CD4-positive, CD25-positive, alpha-beta regulatory T cell (primary cell): ENCODE measurements at regions not wholly inside any gene's neighbourhood (a gene's known extent, or its start where the extent isn't known, plus 50 kb on each side); places are given as distances from the start of the nearest gene placed in this dataset.

Experiments used
- ATAC-seq, 2 donors: fragments of 150-1000 bp; cut with Tn5 transposase; one replicate each; pipeline ENCODE4 v1.10.0; 2021; ENCODE audit warnings: low read depth in 2 of 2, moderate number of reproducible peaks in 2 of 2, moderate library complexity in 1 of 2
- DNase-seq, 3 donors: peaks; one replicate each; pipeline versions ENCODE4 v3.0.0 to v3.0.0-alpha.2; 2012 to 2022; ENCODE audit warnings: mixed read lengths in 1 of 3
- H3K27ac ChIP-seq: one replicate; pipeline ENCODE4 v1.7.0; 2013; ENCODE audit warnings: mild to moderate bottlenecking, low read length; ENCODE audit not compliant: insufficient read depth, poor library complexity, severe bottlenecking
- H3K27me3 ChIP-seq: one replicate; pipeline ENCODE4 v1.7.0; 2013; ENCODE audit warnings: low read length; ENCODE audit not compliant: control insufficient read depth, insufficient read depth
- H3K36me3 ChIP-seq: one replicate; pipeline ENCODE4 v1.7.0; 2013; ENCODE audit warnings: mild to moderate bottlenecking, low read length, moderate library complexity; ENCODE audit not compliant: control insufficient read depth, insufficient read depth
- H3K4me1 ChIP-seq: 2 replicates; pipeline ENCODE4 v1.7.0; 2013; ENCODE audit warnings: mild to moderate bottlenecking, low read length; ENCODE audit not compliant: insufficient read depth, control insufficient read depth, poor library complexity, severe bottlenecking
- H3K4me3 ChIP-seq: one replicate; pipeline ENCODE4 v1.7.0; 2013; ENCODE audit warnings: low read depth, mild to moderate bottlenecking, low read length, moderate library complexity
- H3K9me3 ChIP-seq, 2 experiments: 1 replicate in 1 of 2; 2 replicates in 1 of 2; pipeline ENCODE4 v1.7.0; 2013; ENCODE audit warnings: low read length in 2 of 2, mild to moderate bottlenecking in 1 of 2, moderate library complexity in 1 of 2; ENCODE audit not compliant: control insufficient read depth in 2 of 2
- H3K27ac Mint-ChIP-seq, 3 donors: one replicate each; pipeline ENCODE4 v1.8.0; 2020 to 2022; ENCODE audit warnings: mild to moderate bottlenecking in 3 of 3, mixed read lengths in 3 of 3, moderate library complexity in 2 of 3
- H3K27me3 Mint-ChIP-seq: one replicate; pipeline ENCODE4 v1.8.0; 2022; ENCODE audit warnings: mild to moderate bottlenecking, mixed read lengths
- H3K36me3 Mint-ChIP-seq: one replicate; pipeline ENCODE4 v1.8.0; 2020; ENCODE audit warnings: mixed read lengths
- H3K4me1 Mint-ChIP-seq, 4 donors: one replicate each; pipeline ENCODE4 v1.8.0; 2020 to 2022; ENCODE audit warnings: mixed read lengths in 4 of 4, mild to moderate bottlenecking in 1 of 4
- H3K4me3 Mint-ChIP-seq, 4 donors: one replicate each; pipeline ENCODE4 v1.8.0; 2020 to 2022; ENCODE audit warnings: mild to moderate bottlenecking in 4 of 4, mixed read lengths in 4 of 4, moderate library complexity in 3 of 4
- H3K9me3 Mint-ChIP-seq, 7 donors: one replicate each; pipeline ENCODE4 v1.8.0; 2020 to 2022; ENCODE audit warnings: mixed read lengths in 7 of 7, mild to moderate bottlenecking in 3 of 7, moderate library complexity in 2 of 7

DNA sequence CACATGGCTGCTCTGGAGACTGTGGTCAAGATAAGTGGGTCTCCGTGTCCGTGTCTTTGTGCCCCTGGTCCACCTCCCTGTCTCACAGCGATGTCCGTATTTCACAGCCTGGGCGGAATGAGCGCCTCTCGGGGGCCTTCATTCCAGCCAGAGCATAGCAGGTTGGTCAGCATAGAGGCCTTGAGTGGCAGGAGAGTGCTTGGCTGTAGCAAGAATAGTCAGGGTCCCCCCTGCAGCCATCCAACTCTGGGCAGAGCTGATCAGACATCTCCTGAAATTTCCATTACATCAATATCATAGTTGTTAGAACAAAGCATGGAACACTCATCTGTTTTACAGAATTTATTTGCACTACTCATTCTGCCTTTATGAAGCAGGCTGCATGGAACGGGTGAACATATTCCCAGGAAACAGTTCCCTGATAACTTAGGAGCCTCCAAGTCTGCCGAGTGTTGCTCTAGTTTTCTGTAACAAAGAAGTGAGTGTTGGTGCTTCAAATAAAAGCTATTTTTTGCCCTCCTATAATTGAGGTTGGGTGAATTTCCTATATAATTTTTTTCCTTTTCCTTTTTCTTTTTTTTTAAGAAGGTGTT is 255.3 kb downstream of the INHBA start:
- H3K36me3 Mint-ChIP-seq = no peaks in the 10 kb centered on the region
- no peaks in the 10 kb centered on the region for H3K4me1 Mint-ChIP-seq
- no peak overlapping the region for H3K27ac ChIP-seq
- H3K9me3 Mint-ChIP-seq = peaks cover 1 to 28% (median 8%) of the 10 kb centered on the region in 7 donors
- H3K4me3 ChIP-seq = no peak overlapping the region
- peaks cover 0 to 3% of the 10 kb centered on the region in 2 experiments for H3K9me3 ChIP-seq
- no peaks in the 10 kb centered on the region for H3K27me3 ChIP-seq
- ATAC-seq (no peak), DNase-seq (no peak)
- H3K27me3 Mint-ChIP-seq = no peaks in the 10 kb centered on the region
- H3K4me3 Mint-ChIP-seq = no peak overlapping the region
- H3K36me3 ChIP-seq = no peaks in the 10 kb centered on the region
- H3K4me1 ChIP-seq = no peaks in the 10 kb centered on the region
- no peak overlapping the region for H3K27ac Mint-ChIP-seq

DNA sequence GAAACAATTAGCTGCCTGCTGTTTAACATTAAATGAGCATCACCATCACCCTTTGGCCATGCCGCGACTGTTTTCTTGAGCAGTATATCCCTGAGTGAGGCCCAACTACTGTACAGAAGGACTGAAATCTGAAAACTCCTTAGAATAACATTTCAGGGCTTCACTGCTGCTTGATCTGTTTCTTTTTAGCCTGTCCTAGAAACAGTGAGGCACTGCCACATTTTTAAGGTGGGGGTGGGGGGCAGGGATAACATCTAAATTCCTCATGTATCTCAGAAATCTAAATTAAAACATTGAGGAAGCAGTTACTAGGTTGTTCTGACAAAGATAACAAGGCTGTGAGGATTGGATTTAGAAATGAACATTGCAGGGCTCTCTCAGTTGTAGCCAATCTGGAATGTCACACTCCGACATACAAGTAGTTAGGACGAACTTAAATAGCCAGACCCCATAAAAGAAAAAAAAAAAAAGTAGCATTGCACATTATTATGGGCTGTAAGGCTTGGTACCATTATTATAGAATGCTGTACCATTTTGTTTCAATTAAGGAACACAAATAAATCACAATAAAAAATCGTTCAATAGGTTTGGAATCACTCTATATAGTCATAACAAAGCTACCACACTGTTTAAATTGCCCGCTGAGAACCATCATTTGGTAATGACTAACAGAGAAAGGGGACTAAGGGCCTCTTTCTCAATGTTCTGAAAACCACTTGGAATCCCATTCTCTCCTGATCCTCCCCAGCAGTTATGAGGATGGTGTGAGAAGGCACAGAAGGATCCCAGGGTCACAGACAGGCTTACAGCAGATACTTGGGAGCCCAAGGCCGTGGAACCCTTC is 256.1 kb downstream of the INHBA start:
- no peak for ATAC-seq

DNA sequence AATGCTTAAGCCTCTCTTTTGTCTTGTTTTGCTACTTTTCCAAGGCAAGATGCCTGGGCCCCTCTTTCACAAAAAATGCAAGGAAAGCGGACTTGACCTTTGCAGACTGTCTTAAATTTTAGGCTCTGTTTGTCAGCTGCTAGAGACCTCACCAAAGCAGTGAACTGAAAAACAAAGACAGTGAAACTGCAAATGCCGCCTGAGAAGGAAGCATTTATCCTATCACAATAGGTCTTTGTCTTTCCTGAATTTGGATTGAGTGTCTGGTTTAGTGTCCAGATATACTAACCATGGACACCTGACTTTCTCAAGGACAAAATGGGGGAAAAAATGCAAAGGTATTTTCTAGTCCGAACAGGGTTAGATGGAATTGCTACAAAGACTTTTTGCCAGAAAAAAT is 256.9 kb downstream of the INHBA start:
- H3K27ac Mint-ChIP-seq = no peak overlapping the region
- H3K4me1 Mint-ChIP-seq = no peaks in the 10 kb centered on the region
- H3K9me3 Mint-ChIP-seq = peaks cover 0 to 28% (median 8%) of the 10 kb centered on the region in 7 donors

More for the DNA sequence above, 256.1 kb downstream of the INHBA start:
- Mint-ChIP-seq H3K9me3 (peaks cover 0 to 28% (median 6%) of the 10 kb centered on the region in 7 donors), H3K27me3 (no peaks in the 10 kb centered on the region), H3K27ac (no peak overlapping the region), H3K4me1 (no peaks in the 10 kb centered on the region), H3K4me3 (no peak overlapping the region), H3K36me3 (no peaks in the 10 kb centered on the region)
- Histone ChIP-seq H3K4me1 (no peaks in the 10 kb centered on the region), H3K9me3 (peaks cover 0 to 3% of the 10 kb centered on the region in 2 experiments), H3K36me3 (no peaks in the 10 kb centered on the region), H3K4me3 (no peak overlapping the region), H3K27ac (no peak overlapping the region), H3K27me3 (no peaks in the 10 kb centered on the region)
- no peak for DNase-seq

DNA sequence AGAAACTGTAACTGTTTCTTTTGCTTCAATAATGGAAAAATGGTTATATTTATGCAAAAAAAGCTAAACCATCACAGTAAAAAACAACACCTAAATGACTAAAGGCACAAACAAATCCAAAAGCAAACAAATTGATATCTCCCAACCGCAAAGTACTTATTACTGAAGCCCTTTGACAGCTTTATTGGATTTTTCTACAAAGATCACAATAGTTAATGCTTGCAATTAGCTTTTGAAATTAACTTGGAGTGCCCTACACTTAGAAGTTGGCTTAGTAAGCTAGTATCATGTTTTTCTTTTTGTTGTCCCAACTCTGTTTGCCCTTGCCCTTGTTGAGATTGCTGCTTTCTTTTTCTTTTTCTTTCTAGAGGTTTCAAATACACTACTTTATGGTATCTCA is 257.5 kb downstream of the INHBA start:
- Histone ChIP-seq H3K9me3 (peaks cover 0 to 3% of the 10 kb centered on the region in 2 experiments), H3K27ac (no peak overlapping the region), H3K36me3 (no peaks in the 10 kb centered on the region), H3K27me3 (no peaks in the 10 kb centered on the region), H3K4me3 (no peak overlapping the region), H3K4me1 (no peaks in the 10 kb centered on the region)
- Mint-ChIP-seq H3K27ac (no peak overlapping the region), H3K36me3 (no peaks in the 10 kb centered on the region), H3K4me3 (no peak overlapping the region), H3K4me1 (no peaks in the 10 kb centered on the region), H3K9me3 (peaks cover 0 to 25% (median 8%) of the 10 kb centered on the region in 7 donors), H3K27me3 (no peaks in the 10 kb centered on the region)
- no peak for ATAC-seq
- no peak for DNase-seq

More for the DNA sequence above, 256.9 kb downstream of the INHBA start:
- Histone ChIP-seq H3K9me3 (peaks cover 0 to 3% of the 10 kb centered on the region in 2 experiments), H3K27me3 (no peaks in the 10 kb centered on the region), H3K4me3 (no peak overlapping the region), H3K27ac (no peak overlapping the region), H3K36me3 (no peaks in the 10 kb centered on the region), H3K4me1 (no peaks in the 10 kb centered on the region)
- H3K27me3 Mint-ChIP-seq = no peaks in the 10 kb centered on the region
- no peak overlapping the region for H3K4me3 Mint-ChIP-seq
- no peak for ATAC-seq
- no peaks in the 10 kb centered on the region for H3K36me3 Mint-ChIP-seq
- DNase-seq = no peak

DNA sequence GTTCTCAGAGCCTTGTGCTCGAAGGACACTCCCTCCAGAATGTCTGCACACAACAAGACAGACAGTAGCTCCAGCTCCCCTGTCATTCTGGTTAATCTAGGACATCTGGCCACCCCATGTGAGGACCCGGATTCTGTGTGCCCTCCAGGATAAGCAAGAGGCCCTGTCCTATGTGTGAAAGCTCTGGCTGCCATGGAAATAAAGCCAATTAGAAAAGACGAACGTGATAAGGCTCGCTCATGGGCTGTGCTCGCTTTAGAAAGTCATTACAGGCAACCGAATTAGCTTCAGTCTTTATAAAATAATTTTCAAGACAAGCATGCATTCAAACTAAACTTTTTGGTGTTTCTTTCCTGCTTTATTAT is 263.4 kb downstream of the INHBA start:
- no peak for DNase-seq
- no peak overlapping the region for H3K27ac Mint-ChIP-seq
- Histone ChIP-seq H3K27me3 (no peaks in the 10 kb centered on the region), H3K4me3 (no peak overlapping the region), H3K36me3 (no peaks in the 10 kb centered on the region), H3K27ac (no peak overlapping the region), H3K4me1 (no peaks in the 10 kb centered on the region), H3K9me3 (no peaks in the 10 kb centered on the region)
- no peak overlapping the region for H3K4me3 Mint-ChIP-seq
- H3K36me3 Mint-ChIP-seq = no peaks in the 10 kb centered on the region
- H3K9me3 Mint-ChIP-seq = peaks cover 1 to 33% (median 10%) of the 10 kb centered on the region in 7 donors
- H3K4me1 Mint-ChIP-seq = no peaks in the 10 kb centered on the region
- H3K27me3 Mint-ChIP-seq = no peaks in the 10 kb centered on the region
- ATAC-seq = no peak

DNA sequence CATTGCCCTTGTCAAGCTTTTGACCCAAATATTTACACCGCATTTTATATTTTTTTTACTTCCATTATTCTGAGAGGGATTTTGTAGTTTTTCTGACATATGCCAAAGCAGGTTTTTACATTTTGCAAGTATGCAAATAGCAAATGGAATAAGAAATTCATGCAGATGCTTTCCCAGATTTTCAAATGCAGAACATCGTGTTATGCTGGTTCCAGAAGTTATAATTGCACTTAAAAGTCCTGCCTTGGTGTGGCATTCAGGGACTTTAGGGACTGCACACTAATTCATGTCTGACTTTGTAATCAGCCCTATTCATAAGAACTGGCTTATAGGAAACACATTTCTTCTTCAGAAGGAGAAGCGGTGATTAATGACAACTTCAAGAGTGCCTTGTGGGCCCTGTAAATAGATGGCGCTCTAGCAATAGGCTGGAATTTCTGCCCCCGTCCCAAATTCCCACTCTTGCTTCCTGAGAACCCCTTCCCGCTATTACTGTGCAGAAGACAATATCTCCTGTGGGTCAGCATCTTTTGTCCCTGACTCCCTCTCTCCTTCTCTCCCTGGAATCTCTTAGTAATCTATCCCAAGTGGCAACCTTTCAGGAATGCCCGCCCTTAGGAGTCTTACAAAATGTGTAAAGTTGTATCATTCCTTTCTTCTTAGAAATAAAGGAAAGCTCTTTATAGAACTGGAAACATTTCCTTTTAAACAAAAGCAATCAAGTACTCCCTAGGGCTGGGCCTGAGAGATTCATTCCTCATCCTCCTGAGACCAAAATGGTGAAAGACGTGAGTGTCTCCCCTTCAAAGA is 264.0 kb downstream of the INHBA start:
- H3K4me1 ChIP-seq = no peaks in the 10 kb centered on the region
- no peak for DNase-seq
- no peak for ATAC-seq
- H3K9me3 ChIP-seq = no peaks in the 10 kb centered on the region
- peaks cover 1 to 35% (median 11%) of the 10 kb centered on the region in 7 donors for H3K9me3 Mint-ChIP-seq
- H3K27ac ChIP-seq = no peak overlapping the region
- H3K4me1 Mint-ChIP-seq = no peaks in the 10 kb centered on the region
- no peaks in the 10 kb centered on the region for H3K36me3 Mint-ChIP-seq
- no peak overlapping the region for H3K4me3 Mint-ChIP-seq
- H3K4me3 ChIP-seq = no peak overlapping the region
- no peaks in the 10 kb centered on the region for H3K36me3 ChIP-seq
- no peak overlapping the region for H3K27ac Mint-ChIP-seq
- H3K27me3 Mint-ChIP-seq = no peaks in the 10 kb centered on the region
- no peaks in the 10 kb centered on the region for H3K27me3 ChIP-seq

DNA sequence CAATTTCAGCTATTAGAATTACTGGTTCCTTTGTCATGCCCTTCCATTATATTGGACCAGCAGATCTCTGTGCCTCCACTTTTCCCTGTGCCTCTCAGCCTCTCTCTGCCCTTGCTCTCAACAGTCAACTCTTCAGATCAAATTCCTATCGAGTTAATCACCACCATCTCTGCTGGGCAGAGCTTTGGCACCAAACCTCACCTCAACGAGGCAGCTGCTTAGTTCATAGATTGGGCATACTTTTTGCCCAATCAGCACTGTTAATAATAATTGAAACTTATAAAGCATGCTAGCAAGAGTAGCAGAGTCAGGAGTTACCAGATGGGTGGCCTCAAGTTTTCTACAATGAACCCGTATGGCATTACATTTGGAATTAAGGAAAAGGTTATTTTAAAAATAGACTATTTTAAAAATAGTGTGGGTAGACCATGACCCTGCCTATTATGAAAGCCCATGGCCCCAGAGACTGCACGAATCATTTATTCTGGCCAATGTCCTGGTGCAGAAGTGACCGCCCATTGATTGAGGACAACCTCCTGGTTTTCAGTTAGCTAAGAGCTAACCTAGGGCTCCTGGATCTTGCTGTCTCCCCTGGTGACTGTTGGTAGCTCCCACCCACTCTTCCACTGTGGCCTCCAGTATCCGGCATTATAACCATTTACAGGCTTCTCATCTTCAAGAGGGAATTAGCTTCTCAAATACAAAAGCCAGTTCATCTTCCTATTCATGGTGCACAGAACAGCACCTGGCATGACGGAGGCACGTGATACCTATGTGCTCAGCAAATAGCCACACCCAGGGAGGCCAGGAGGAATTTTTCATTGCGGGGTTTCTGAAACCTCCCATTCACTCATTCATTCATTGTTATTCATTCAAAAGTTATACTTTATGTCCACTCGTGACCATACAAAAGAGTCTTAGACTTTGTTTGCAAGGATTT is 265.4 kb downstream of the INHBA start:
- H3K36me3 ChIP-seq = no peaks in the 10 kb centered on the region
- H3K4me3 Mint-ChIP-seq = no peak overlapping the region
- peaks cover 1 to 25% (median 11%) of the 10 kb centered on the region in 7 donors for H3K9me3 Mint-ChIP-seq
- H3K27ac ChIP-seq = no peak overlapping the region
- no peaks in the 10 kb centered on the region for H3K27me3 ChIP-seq
- no peaks in the 10 kb centered on the region for H3K4me1 ChIP-seq
- H3K27ac Mint-ChIP-seq = no peak overlapping the region
- H3K27me3 Mint-ChIP-seq = no peaks in the 10 kb centered on the region
- H3K4me1 Mint-ChIP-seq = no peaks in the 10 kb centered on the region
- no peak for ATAC-seq
- H3K4me3 ChIP-seq = no peak overlapping the region
- DNase-seq = no peak
- H3K36me3 Mint-ChIP-seq = no peaks in the 10 kb centered on the region
- no peaks in the 10 kb centered on the region for H3K9me3 ChIP-seq
